ENCODE measurements at regions not wholly inside any gene's neighbourhood (a gene's known extent, or its start where the extent isn't known, plus 50 kb on each side); places are given as distances from the start of the nearest gene placed in this dataset.

DNA sequence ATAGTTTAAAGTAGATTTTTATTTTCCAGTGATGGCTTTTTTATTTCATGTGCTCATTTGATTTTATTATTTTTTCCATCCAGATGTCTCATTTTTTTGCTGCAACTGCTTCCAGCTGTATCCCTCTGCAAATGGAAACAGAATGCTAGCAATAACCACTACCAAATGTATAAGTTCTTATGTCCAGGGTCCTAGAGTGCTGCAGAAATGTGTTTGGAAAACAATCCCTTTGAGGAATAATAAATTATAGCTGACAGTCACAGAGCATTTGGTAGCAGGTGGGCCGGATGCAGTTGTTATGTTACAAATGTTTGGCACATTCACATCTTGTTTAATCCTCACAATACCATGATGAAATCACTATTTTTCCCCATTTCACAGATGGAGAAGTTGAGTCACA is 300.7 kb upstream of the PDGFD start:
- Histone ChIP-seq H3K4me2 (ENCODE audit: insufficient read depth, low read length) (no peak overlapping the region), H3K4me3 (no peak overlapping the region), H3K4me1 (replicated peaks in 1 of 2; ENCODE audit: control insufficient read depth in 2 of 2, insufficient read depth in 2 of 2, low read length in 2 of 2) (no peaks in the 10 kb centered on the region), H3K36me3 (ENCODE audit: control insufficient read depth, insufficient read depth, low read length) (no peaks in the 10 kb centered on the region), H3K9me1 (ENCODE audit: control insufficient read depth, insufficient read depth, low read length) (no peaks in the 10 kb centered on the region), H3K27me3 (ENCODE audit: control insufficient read depth in 2 of 2, insufficient read depth in 2 of 2, low read length in 2 of 2) (no peaks in the 10 kb centered on the region), H4K20me1 (replicated peaks; ENCODE audit: control insufficient read depth, insufficient read depth, low read length) (no peaks in the 10 kb centered on the region), H3K9ac (ENCODE audit: insufficient read depth in 1 of 2, low read depth in 2 of 2, low read length in 2 of 2) (no peak overlapping the region), H2AFZ (ENCODE audit: low read depth, low read length) (no peak overlapping the region), H3K79me2 (ENCODE audit: control insufficient read depth, insufficient read depth, low read length) (no peaks in the 10 kb centered on the region), H3K27ac (ENCODE audit: extremely low read depth, low read depth, low read length) (no peak overlapping the region), H3K9me3 (replicated peaks; ENCODE audit: control insufficient read depth, insufficient read depth, low read depth, low read length) (0 out of 2 replicates have a peak, but pooled peaks cover 3% of the 10 kb centered on the region)
- ChIA-PET CTCF (ENCODE audit: low intra/inter-chr PET ratio) (no interaction called here), POLR2A (no interaction called here)
- in situ Hi-C loops (cut with MboI), result no loop called here
- TF ChIP-seq RBM25 (IDR thresholded peaks at IDR 0.05; ENCODE audit: low read depth, low read length, severe bottlenecking) (no peak), NCOA1 (IDR thresholded peaks at IDR 0.05; ENCODE audit: low read depth) (no peak), IRF2 (CRISPR knock-in tag; IDR thresholded peaks at IDR 0.05) (no peak), ZEB2 (IDR thresholded peaks at IDR 0.05) (no peak), THRAP3 (IDR thresholded peaks at IDR 0.05; ENCODE audit: borderline replicate concordance) (no peak), TBP (optimal IDR thresholded peaks at IDR 0.05; ENCODE audit: low read depth, low read length) (no peak)
- TF ChIP-seq, protein P1, sequence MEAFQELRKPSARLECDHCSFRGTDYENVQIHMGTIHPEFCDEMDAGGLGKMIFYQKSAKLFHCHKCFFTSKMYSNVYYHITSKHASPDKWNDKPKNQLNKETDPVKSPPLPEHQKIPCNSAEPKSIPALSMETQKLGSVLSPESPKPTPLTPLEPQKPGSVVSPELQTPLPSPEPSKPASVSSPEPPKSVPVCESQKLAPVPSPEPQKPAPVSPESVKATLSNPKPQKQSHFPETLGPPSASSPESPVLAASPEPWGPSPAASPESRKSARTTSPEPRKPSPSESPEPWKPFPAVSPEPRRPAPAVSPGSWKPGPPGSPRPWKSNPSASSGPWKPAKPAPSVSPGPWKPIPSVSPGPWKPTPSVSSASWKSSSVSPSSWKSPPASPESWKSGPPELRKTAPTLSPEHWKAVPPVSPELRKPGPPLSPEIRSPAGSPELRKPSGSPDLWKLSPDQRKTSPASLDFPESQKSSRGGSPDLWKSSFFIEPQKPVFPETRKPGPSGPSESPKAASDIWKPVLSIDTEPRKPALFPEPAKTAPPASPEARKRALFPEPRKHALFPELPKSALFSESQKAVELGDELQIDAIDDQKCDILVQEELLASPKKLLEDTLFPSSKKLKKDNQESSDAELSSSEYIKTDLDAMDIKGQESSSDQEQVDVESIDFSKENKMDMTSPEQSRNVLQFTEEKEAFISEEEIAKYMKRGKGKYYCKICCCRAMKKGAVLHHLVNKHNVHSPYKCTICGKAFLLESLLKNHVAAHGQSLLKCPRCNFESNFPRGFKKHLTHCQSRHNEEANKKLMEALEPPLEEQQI (IDR thresholded peaks at IDR 0.05), result no peak
- DNase-seq (ENCODE audit: extremely low read depth in 1 of 4, low spot score in 3 of 4) (no peak), FAIRE-seq (no peak), ATAC-seq (no peak)
- no TSS peak for BruUV-seq (replicated peaks)
- intact Hi-C loops (cut with micrococcal nuclease), result no loop called here
- 0% methylated on average over 1 of the region's 1 CpG for WGBS (ENCODE audit: insufficient coverage, low coverage, missing lambda C conversion rate)

All from K562 (cell line).